Breast epithelium (tissue), 4 donors: ENCODE measurements at regions not wholly inside any gene's neighbourhood (a gene's known extent, or its start where the extent isn't known, plus 50 kb on each side); places are given as distances from the start of the nearest gene placed in this dataset.

Experiments
- DNase-seq, 2 donors: peaks; one replicate each; pipeline ENCODE4 v3.0.0-alpha.2; 2019; ENCODE audit warnings: low spot score in 2 of 2
- H3K27ac ChIP-seq, 2 donors: fragments of 200-600 bp; sonication (generic) in 1 of 2; one replicate each; pipeline ENCODE4 v1.5.1; 2016 to 2019; ENCODE audit warnings: mild to moderate bottlenecking in 1 of 2
- H3K27me3 ChIP-seq, 2 donors: fragments of 200-600 bp; sonication (generic) in 1 of 2; one replicate each; pipeline versions ENCODE4 v1.5.1 to v1.6.0; 2017 to 2019; ENCODE audit warnings: control low read depth in 1 of 2, mild to moderate bottlenecking in 1 of 2
- H3K36me3 ChIP-seq: fragments of 200-600 bp; one replicate; pipeline ENCODE4 v1.5.1; 2019
- H3K4me1 ChIP-seq, 2 donors: fragments of 200-600 bp; sonication (generic); one replicate each; pipeline ENCODE4 v1.5.1; 2016 to 2019; ENCODE audit warnings: control low read depth in 1 of 2
- H3K4me3 ChIP-seq, 3 donors: fragments of 200-600 bp; sonication (generic); 1 replicate in 2 of 3; 2 replicates in 1 of 3; pipeline ENCODE4 v1.5.1; 2016 to 2019; ENCODE audit warnings: mild to moderate bottlenecking in 3 of 3, moderate library complexity in 2 of 3
- H3K9me3 ChIP-seq, 2 donors: fragments of 200-600 bp; sonication (generic) in 1 of 2; one replicate each; pipeline ENCODE4 v1.5.1; 2016 to 2019; ENCODE audit warnings: control low read depth in 1 of 2
- POLR2A ChIP-seq: fragments of 450-650 bp; IDR thresholded peaks from one replicate; pipeline ENCODE4 v1.6.1; 2016; ENCODE audit warnings: antibody characterized with exemption, mild to moderate bottlenecking, moderate library complexity
- POLR2AphosphoS5 ChIP-seq, 3 donors: sonication (generic); formaldehyde crosslinking; IDR thresholded peaks; one replicate each; pipeline ENCODE4 v1.6.1; 2017; ENCODE audit warnings: antibody characterized with exemption in 3 of 3
- intact Hi-C: fragments of 100-400 bp; cut with DNase I; formaldehyde crosslinking; loops from one replicate; pipeline ENCODE4 v1.15.1; 2023; ENCODE audit warnings: low total_unique reads
- TF ChIP-seq, protein P1 (sequence below), 3 donors: fragments of 450-650 bp; IDR thresholded peaks; one replicate each; pipeline ENCODE4 v1.5.1; 2016 to 2017; ENCODE audit warnings: antibody characterized with exemption in 3 of 3, mild to moderate bottlenecking in 3 of 3, moderate library complexity in 3 of 3

DNA sequence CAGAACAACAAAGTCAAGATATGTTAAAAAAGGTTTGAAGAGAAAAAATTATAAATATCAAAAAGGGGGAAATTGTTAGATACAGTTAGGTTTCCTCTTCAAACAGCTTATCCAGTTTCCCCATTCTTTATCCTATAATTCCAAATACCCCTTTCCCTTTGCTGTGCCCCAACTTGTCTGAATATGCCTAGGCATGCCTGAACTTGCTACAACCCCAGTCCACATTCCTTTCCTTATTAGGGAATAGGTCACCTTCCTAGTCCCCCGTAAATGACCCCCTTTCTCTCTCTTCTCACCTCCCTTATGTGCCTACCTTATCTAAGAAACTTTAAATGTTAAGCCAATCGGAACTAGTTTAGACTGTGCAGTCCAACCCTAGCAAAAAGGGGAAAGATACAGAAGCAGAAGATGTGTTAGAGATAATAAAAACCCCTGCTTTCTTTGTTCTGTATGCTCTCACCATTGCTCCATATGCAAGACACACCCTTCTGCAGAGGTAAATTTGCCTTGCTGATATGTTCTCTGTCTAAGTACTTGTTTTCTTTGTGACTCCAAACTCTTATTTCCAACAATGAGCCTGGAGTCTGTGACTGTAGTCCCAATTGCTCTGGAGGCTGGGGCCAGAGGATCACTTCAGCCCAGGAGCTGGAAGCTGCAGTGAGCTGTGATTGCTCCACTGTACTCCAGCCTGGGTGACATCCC is 810.1 kb downstream of the PLA2G4A start:
- Histone ChIP-seq H3K27ac (no peak overlapping the region), H3K36me3 (no peaks in the 10 kb centered on the region), H3K4me1 (no peaks in the 10 kb centered on the region), H3K27me3 (no peaks in the 10 kb centered on the region), H3K9me3 (peaks cover 0 to 4% of the 10 kb centered on the region in 2 donors), H3K4me3 (no peak overlapping the region)
- no peak for TF ChIP-seq POLR2A
- TF ChIP-seq POLR2AphosphoS5 (IDR thresholded peaks at IDR 0.05), result no peak
- TF ChIP-seq, protein P1, sequence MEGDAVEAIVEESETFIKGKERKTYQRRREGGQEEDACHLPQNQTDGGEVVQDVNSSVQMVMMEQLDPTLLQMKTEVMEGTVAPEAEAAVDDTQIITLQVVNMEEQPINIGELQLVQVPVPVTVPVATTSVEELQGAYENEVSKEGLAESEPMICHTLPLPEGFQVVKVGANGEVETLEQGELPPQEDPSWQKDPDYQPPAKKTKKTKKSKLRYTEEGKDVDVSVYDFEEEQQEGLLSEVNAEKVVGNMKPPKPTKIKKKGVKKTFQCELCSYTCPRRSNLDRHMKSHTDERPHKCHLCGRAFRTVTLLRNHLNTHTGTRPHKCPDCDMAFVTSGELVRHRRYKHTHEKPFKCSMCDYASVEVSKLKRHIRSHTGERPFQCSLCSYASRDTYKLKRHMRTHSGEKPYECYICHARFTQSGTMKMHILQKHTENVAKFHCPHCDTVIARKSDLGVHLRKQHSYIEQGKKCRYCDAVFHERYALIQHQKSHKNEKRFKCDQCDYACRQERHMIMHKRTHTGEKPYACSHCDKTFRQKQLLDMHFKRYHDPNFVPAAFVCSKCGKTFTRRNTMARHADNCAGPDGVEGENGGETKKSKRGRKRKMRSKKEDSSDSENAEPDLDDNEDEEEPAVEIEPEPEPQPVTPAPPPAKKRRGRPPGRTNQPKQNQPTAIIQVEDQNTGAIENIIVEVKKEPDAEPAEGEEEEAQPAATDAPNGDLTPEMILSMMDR (IDR thresholded peaks at IDR 0.05), result no peak
- intact Hi-C loops, result no loop called here
- no peak for DNase-seq

DNA sequence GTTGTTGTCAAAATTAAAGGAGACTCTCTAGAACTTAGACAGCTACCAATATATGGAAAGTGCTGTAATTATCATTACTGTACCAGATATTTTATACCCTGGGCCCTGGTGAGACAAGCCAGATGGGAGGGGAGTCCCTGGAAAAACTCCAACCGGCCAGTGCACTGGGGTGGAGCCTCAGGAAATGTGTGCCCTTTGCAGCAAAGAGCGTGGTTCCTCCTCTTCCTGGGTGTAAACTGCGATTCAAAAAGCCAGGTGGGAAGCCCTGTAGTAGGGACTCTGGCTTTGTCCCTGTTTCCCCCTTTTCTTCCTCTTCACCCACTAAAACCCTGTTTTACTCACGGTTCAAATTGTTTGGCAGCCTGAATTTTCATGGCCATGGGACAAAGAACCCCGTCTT is 812.3 kb downstream of the PLA2G4A start:
- DNase-seq, result no peak
- no peaks in the 10 kb centered on the region for H3K27me3 ChIP-seq
- TF ChIP-seq POLR2AphosphoS5 (IDR thresholded peaks at IDR 0.05) (no peak), POLR2A (no peak)
- TF ChIP-seq, protein P1 (IDR thresholded peaks at IDR 0.05), result no peak
- H3K9me3 ChIP-seq, result peaks cover 0 to 4% of the 10 kb centered on the region in 2 donors
- H3K36me3 ChIP-seq, result no peaks in the 10 kb centered on the region
- no peak overlapping the region for H3K4me3 ChIP-seq
- intact Hi-C loops, result no loop called here
- H3K27ac ChIP-seq, result no peak overlapping the region
- H3K4me1 ChIP-seq, result no peaks in the 10 kb centered on the region

DNA sequence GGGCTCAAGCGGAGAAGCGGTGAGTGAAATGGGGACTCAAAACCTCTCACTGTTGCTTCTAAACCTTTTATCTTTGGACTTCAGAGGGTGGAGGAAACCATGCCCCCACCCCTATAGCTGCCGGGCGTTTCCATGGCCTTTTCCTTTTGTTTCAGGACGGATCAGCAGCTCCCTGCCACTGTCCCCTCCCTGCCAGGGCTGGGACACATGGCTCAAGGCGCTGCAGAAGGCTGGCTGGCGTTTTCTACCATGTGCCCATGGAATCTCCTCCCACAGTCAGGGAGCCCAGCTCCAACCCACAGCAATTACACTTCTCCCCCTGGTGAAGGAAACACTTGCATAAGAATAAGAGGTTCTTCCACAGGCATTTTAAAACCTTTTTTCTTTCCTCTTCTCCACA is 812.7 kb downstream of the PLA2G4A start:
- H3K4me3 ChIP-seq, result no peak overlapping the region
- no peak for TF ChIP-seq POLR2AphosphoS5 (IDR thresholded peaks at IDR 0.05)
- TF ChIP-seq, protein P1 (IDR thresholded peaks at IDR 0.05), result no peak
- no peak for TF ChIP-seq POLR2A
- no peak for DNase-seq
- H3K9me3 ChIP-seq, result peaks cover 0 to 4% of the 10 kb centered on the region in 2 donors
- no peak overlapping the region for H3K27ac ChIP-seq
- intact Hi-C loops, result no loop called here
- no peaks in the 10 kb centered on the region for H3K36me3 ChIP-seq
- no peaks in the 10 kb centered on the region for H3K4me1 ChIP-seq
- H3K27me3 ChIP-seq, result no peaks in the 10 kb centered on the region

DNA sequence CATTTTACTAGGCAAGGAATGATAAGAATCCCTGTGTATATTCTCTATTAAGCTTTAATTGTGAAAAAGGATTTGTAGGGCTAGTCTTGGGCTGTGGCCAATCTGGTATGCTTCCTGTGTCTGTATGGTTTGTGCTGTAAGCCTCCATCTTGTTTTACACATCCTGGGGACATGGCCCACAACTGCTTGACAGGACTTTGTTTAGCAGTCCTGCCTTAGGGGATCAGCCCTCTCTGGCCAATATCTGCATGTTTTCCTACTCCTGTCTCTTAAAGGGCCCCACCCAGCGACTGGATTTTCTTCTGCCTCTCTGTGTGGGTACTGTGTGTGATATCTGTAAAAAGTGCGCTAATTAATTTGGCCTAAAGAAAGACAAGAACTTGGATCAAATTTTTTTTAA is 813.2 kb downstream of the PLA2G4A start:
- peaks cover 0 to 4% of the 10 kb centered on the region in 2 donors for H3K9me3 ChIP-seq
- H3K4me1 ChIP-seq, result no peaks in the 10 kb centered on the region
- H3K36me3 ChIP-seq, result no peaks in the 10 kb centered on the region
- H3K27me3 ChIP-seq, result no peaks in the 10 kb centered on the region
- intact Hi-C loops, result no loop called here
- TF ChIP-seq POLR2A (no peak), POLR2AphosphoS5 (IDR thresholded peaks at IDR 0.05) (no peak)
- TF ChIP-seq, protein P1 (IDR thresholded peaks at IDR 0.05), result no peak
- no peak overlapping the region for H3K4me3 ChIP-seq
- H3K27ac ChIP-seq, result no peak overlapping the region
- no peak for DNase-seq

DNA sequence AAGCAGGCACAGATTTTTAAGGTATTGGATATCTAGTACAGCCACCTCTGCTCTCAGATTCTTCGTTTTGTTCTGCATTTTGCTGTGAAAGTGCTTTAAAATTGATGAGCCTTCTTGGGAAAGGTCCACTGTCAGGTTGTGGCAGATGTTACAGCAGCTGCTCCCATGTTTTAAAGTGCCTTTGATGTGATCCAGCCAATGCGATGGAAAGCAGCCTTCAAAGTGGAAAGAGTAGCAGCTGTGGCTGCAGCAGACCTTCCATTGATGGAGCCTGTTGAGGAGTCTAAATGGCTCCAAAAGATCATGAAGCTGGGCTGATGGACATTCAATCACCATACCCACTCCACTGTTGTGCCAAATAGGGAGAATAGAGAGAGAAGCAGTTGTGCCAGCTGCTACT is 816.9 kb downstream of the PLA2G4A start:
- no peak for DNase-seq
- Histone ChIP-seq H3K4me1 (no peaks in the 10 kb centered on the region), H3K4me3 (no peak overlapping the region), H3K27ac (no peak overlapping the region), H3K27me3 (no peaks in the 10 kb centered on the region), H3K9me3 (peaks cover 0 to 4% of the 10 kb centered on the region in 2 donors), H3K36me3 (no peaks in the 10 kb centered on the region)
- TF ChIP-seq, protein P1 (IDR thresholded peaks at IDR 0.05), result no peak
- TF ChIP-seq POLR2AphosphoS5 (IDR thresholded peaks at IDR 0.05), result no peak
- intact Hi-C loops, result no loop called here
